ENCODE measurements at regions not wholly inside any gene's neighbourhood (a gene's known extent, or its start where the extent isn't known, plus 50 kb on each side); places are given as distances from the start of the nearest gene placed in this dataset.

GRCh38 chr5:8322484-8322883 is 453.5 kb downstream of the MTRR start:
- DNase-seq (ENCODE audit: low read depth) = no peak

GRCh38 chr5:8327016-8327415 is 458.1 kb downstream of the MTRR start:
- no peak for DNase-seq (ENCODE audit: low read depth)

- DNase-seq (ENCODE audit: low read depth) = no peak
Measured at GRCh38 chr5:8329773-8330172, 460.8 kb downstream of the MTRR start.

GRCh38 chr5:8332666-8333445 is 463.9 kb downstream of the MTRR start:
- DNase-seq (ENCODE audit: low read depth) = no peak

- no peak for DNase-seq (ENCODE audit: low read depth)
Measured at GRCh38 chr5:8333485-8333884, 464.5 kb downstream of the MTRR start.

- DNase-seq (ENCODE audit: low read depth) = no peak
Measured at GRCh38 chr5:8333977-8334376, 465.0 kb downstream of the MTRR start.

GRCh38 chr5:8340261-8340660 is 471.3 kb downstream of the MTRR start:
- DNase-seq (ENCODE audit: low read depth) = no peak

- DNase-seq (ENCODE audit: low read depth) = no peak
Measured at GRCh38 chr5:8340739-8341344, 471.9 kb downstream of the MTRR start.

- DNase-seq (ENCODE audit: low read depth) = no peak
Measured at GRCh38 chr5:8341406-8341805, 472.5 kb downstream of the MTRR start.

GRCh38 chr5:8347984-8348383 is 479.0 kb downstream of the MTRR start:
- DNase-seq (ENCODE audit: low read depth) = no peak

- no peak for DNase-seq (ENCODE audit: low read depth)
Measured at GRCh38 chr5:8349855-8350254, 480.9 kb downstream of the MTRR start.

- DNase-seq (ENCODE audit: low read depth) = no peak
Measured at GRCh38 chr5:8350644-8351339, 481.8 kb downstream of the MTRR start.

- DNase-seq (ENCODE audit: low read depth) = no peak
Measured at GRCh38 chr5:8355981-8356380, 487.0 kb downstream of the MTRR start.

- no peak for DNase-seq (ENCODE audit: low read depth)
Measured at GRCh38 chr5:8360012-8360411, 491.1 kb downstream of the MTRR start.

GRCh38 chr5:8362495-8362894 is 493.5 kb downstream of the MTRR start:
- no peak for DNase-seq (ENCODE audit: low read depth)

GRCh38 chr5:8363138-8363537 is 494.2 kb downstream of the MTRR start:
- DNase-seq (ENCODE audit: low read depth) = no peak

GRCh38 chr5:8366266-8366665 is 497.3 kb downstream of the MTRR start:
- no peak for DNase-seq (ENCODE audit: low read depth)

GRCh38 chr5:8376478-8376877 is 507.5 kb downstream of the MTRR start:
- DNase-seq (ENCODE audit: low read depth) = no peak

- no peak for DNase-seq (ENCODE audit: low read depth)
Measured at GRCh38 chr5:8381972-8382371, 513.0 kb downstream of the MTRR start.

- no peak for DNase-seq (ENCODE audit: low read depth)
Measured at GRCh38 chr5:8382456-8382855, 513.5 kb downstream of the MTRR start.

GRCh38 chr5:8383616-8384015 is 514.7 kb downstream of the MTRR start:
- DNase-seq (ENCODE audit: low read depth) = no peak

GRCh38 chr5:8386719-8387288 is 517.9 kb downstream of the MTRR start:
- DNase-seq (ENCODE audit: low read depth) = no peak

GRCh38 chr5:8391911-8392310 is 523.0 kb downstream of the MTRR start:
- DNase-seq (ENCODE audit: low read depth) = no peak

Data from activated T-helper 9 cell treated with anti-CD3 and anti-CD28 coated beads, Interleukin-2, amount 50 U/mL, for 16 hours (primary cell).